ENCODE measurements at regions not wholly inside any gene's neighbourhood (a gene's known extent, or its start where the extent isn't known, plus 50 kb on each side); places are given as distances from the start of the nearest gene placed in this dataset.

DNA sequence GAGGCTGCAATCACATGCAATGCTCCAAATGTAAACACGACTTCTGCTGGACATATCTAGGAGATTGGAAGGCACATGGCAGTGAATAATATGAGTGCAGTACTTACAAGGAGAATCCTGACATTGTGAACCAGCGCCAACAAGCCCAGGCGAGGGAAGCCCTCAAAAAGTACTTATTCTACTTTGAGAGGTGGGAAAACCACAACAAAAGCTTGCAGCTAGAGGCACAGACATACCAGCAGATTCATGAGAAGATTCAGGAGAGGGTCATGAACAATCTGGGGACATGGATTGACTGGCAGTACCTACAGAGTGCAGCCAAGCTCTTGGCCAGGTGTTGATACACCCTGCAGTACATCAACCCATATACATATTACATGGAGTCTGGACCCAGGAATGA, 475.7 kb upstream of the CDH2 start:
- H3K4me3 ChIP-seq (replicated peaks in 1 of 2; ENCODE audit: low read depth in 2 of 2, low read length in 2 of 2) = no peak overlapping the region
- no peak for DNase-seq (ENCODE audit: low read depth in 2 of 2)
- TF ChIP-seq CTCF (IDR thresholded peaks at IDR 0.05; ENCODE audit: low read depth, low read length) = no peak

DNA sequence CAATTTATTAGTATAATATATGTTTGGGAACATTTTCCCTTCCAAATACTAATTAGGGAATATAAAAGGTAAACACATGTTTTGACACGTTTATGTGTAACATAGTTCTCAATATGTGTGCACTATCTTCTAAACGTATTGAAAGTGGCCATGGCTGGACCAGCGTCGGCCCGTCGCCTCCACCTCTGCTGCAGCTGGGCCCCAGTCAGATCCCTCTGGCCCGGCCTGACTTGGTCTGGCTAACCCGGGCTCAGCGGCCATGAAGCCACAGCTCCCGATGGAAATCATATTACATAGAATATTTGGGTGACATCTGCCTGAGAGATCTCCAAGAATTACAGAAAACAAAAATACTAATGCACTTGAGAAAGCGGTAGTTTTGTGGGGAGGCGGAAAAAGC, 474.4 kb upstream of the CDH2 start:
- TF ChIP-seq CTCF (IDR thresholded peaks at IDR 0.05; ENCODE audit: low read depth, low read length) = no peak
- DNase-seq (ENCODE audit: low read depth in 2 of 2) = no peak
- H3K4me3 ChIP-seq (replicated peaks in 1 of 2; ENCODE audit: low read depth in 2 of 2, low read length in 2 of 2) = no peak overlapping the region

DNA sequence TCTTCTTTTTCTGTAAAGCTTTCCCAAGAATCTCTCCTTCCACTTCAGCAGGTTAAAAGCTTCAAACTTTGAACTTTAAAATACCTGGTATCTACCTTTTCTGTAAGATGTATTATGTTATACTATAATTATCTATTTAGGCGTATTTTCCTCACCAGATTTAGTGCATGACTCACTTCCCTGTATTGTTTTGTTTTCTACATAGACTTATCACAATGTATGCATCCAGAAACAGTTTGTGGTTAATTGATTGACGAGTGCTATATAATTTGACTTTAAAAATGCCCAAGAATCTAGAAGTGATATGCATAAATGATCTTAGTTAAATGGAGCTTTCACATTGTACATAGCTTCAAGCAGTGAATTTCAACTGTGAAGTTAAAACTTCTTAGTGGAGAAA, 473.9 kb upstream of the CDH2 start:
- TF ChIP-seq CTCF (IDR thresholded peaks at IDR 0.05; ENCODE audit: low read depth, low read length) = no peak
- DNase-seq (ENCODE audit: low read depth in 2 of 2) = peak; percentile 4 to 9
- H3K4me3 ChIP-seq (replicated peaks in 1 of 2; ENCODE audit: low read depth in 2 of 2, low read length in 2 of 2) = no peak overlapping the region

DNA sequence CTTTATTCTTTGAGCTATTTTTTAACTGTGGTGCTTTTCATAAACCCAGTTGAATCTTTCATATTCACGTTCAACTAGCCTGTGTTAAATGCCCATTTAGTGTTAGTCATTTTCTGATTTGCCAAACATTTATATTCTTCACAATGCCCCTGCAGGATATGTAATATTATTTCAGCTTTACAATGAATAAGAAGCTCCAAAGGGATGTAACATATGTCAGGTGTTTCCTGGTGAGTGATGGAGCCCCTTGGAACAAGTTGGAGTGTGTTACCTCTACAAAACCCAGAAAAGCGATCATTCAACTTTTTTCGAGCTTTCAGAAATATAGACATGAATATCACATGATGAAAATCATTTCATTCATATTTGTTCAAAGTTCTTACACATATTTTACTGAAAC, 471.0 kb upstream of the CDH2 start:
- DNase-seq (ENCODE audit: low read depth in 2 of 2) = no peak
- no peak for TF ChIP-seq CTCF (IDR thresholded peaks at IDR 0.05; ENCODE audit: low read depth, low read length)
- H3K4me3 ChIP-seq (replicated peaks in 1 of 2; ENCODE audit: low read depth in 2 of 2, low read length in 2 of 2) = no peak overlapping the region

DNA sequence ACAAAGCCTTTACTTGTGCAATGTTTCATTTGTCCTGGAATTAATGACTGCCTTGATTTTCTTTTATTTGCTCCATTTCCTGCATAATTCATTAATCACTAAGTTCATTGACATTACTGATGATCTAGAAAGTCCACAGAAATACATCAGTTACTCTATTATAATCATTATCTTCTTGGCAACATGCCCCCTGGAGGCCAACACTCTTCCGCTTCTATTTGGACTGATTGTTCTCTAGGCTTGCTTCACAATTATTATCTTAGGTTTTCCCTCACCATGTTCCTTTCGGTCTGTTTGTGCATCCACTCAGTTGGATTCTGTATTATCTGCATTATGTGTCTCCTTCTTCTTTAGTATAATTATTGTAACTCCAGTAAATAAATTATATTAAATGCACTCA, 461.0 kb upstream of the CDH2 start:
- no peak for TF ChIP-seq CTCF (IDR thresholded peaks at IDR 0.05; ENCODE audit: low read depth, low read length)
- DNase-seq (ENCODE audit: low read depth in 2 of 2) = peak in 1 of 2 donors; percentile 24
- no peak overlapping the region for H3K4me3 ChIP-seq (replicated peaks in 1 of 2; ENCODE audit: low read depth in 2 of 2, low read length in 2 of 2)

- TF ChIP-seq CTCF (IDR thresholded peaks at IDR 0.05; ENCODE audit: low read depth, low read length) = no peak
- no peak for DNase-seq (ENCODE audit: low read depth in 2 of 2)
- H3K4me3 ChIP-seq (replicated peaks in 1 of 2; ENCODE audit: low read depth in 2 of 2, low read length in 2 of 2) = no peak overlapping the region
Measured at GRCh38 chr18:28635530-28635929, 458.6 kb upstream of the CDH2 start.

DNA sequence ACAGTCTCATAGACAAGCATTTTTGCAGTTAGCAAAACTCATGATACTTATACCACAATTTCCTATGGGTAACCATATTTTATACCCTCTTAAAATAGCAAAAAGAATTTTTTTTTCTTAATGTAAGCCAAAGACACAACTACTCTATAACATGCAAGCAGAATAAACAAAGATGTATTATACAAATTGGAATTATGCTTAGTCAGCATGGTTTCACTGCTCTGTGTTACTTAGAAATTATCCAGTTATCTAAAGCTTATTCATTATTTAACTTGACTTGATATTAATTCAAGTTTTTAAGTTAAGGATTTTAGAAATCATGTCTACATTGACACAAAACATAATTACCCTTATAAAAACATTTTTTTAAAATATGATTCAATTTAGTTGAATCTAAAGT, 449.8 kb upstream of the CDH2 start:
- no peak for TF ChIP-seq CTCF (IDR thresholded peaks at IDR 0.05; ENCODE audit: low read depth, low read length)
- DNase-seq (ENCODE audit: low read depth in 2 of 2) = no peak
- no peak overlapping the region for H3K4me3 ChIP-seq (replicated peaks in 1 of 2; ENCODE audit: low read depth in 2 of 2, low read length in 2 of 2)
